HepG2 (cell line): ENCODE measurements at regions not wholly inside any gene's neighbourhood (a gene's known extent, or its start where the extent isn't known, plus 50 kb on each side); places are given as distances from the start of the nearest gene placed in this dataset.

Experiments used
- BORCS8-MEF2B ChIP-seq: sonication (generic); formaldehyde crosslinking; IDR thresholded peaks from 2 replicates; pipeline ENCODE4 v1.8.0; 2022; ENCODE audit warnings: mild to moderate bottlenecking, missing genetic modification reagents
- DNMT3B ChIP-seq: conservative IDR thresholded peaks from 2 replicates; pipeline ENCODE4 v1.6.1; 2016; ENCODE audit warnings: missing biosample characterization, control low read depth
- EP300 ChIP-seq, 3 experiments: sonication (generic) in 1 of 3; formaldehyde crosslinking in 1 of 3; IDR thresholded peaks; 2 replicates each; pipeline versions ENCODE4 v1.5.1 to v1.6.1; 2011 to 2020; ENCODE audit warnings: low read depth in 2 of 3, low read length in 2 of 3, borderline replicate concordance in 1 of 3, improper control_type of control experiment in 1 of 3, mild to moderate bottlenecking in 1 of 3, missing genetic modification reagents in 1 of 3, moderate library complexity in 1 of 3
- FOXK1 ChIP-seq: sonication (generic); formaldehyde crosslinking; IDR thresholded peaks from 2 replicates; pipeline ENCODE4 v1.4.0; 2020; ENCODE audit warnings: low read depth, missing genetic modification reagents, borderline replicate concordance
- MED13 ChIP-seq: sonication (generic); formaldehyde crosslinking; IDR thresholded peaks from 2 replicates; pipeline ENCODE4 v1.5.0; 2020; ENCODE audit warnings: missing genetic modification reagents
- PATZ1 ChIP-seq: sonication (generic); formaldehyde crosslinking; IDR thresholded peaks from 2 replicates; pipeline ENCODE4 v1.4.0; 2020; ENCODE audit warnings: missing genetic modification reagents
- SIX1 ChIP-seq: sonication (generic); formaldehyde crosslinking; IDR thresholded peaks from 2 replicates; pipeline ENCODE4 v1.4.0; 2020; ENCODE audit warnings: missing genetic modification reagents, borderline replicate concordance
- SKIL ChIP-seq: sonication (generic); formaldehyde crosslinking; IDR thresholded peaks from 2 replicates; pipeline ENCODE4 v1.8.0; 2022; ENCODE audit warnings: missing genetic modification reagents, mild to moderate bottlenecking, moderate library complexity, borderline replicate concordance
- UBTF ChIP-seq: sonication (generic); formaldehyde crosslinking; IDR thresholded peaks from 2 replicates; pipeline ENCODE4 v1.4.0; 2020; ENCODE audit warnings: mild to moderate bottlenecking, missing genetic modification reagents
- ZHX2 ChIP-seq, 2 experiments: sonication (generic) in 1 of 2; formaldehyde crosslinking in 1 of 2; IDR thresholded peaks; 2 replicates each; pipeline versions ENCODE4 v1.6.1 to v1.9.0; 2014 to 2022; ENCODE audit warnings: antibody characterized with exemption in 1 of 2, borderline replicate concordance in 1 of 2, inconsistent platforms in 1 of 2, low read depth in 1 of 2, missing genetic modification reagents in 1 of 2
- ZNF362 ChIP-seq: sonication (generic); formaldehyde crosslinking; IDR thresholded peaks from 2 replicates; pipeline ENCODE4 v1.4.0; 2020; ENCODE audit warnings: missing genetic modification reagents, mild to moderate bottlenecking, borderline replicate concordance

- TF ChIP-seq DNMT3B (no peak), UBTF (no peak), PATZ1 (CRISPR knock-in tag) (peak; percentile 15; the same call in 1 of the 2 replicates), ZHX2 (IDR thresholded peaks at IDR 0.05; ENCODE audit: low read depth) (no peak), ZHX2 (CRISPR knock-in tag; IDR thresholded peaks at IDR 0.05; ENCODE audit: borderline replicate concordance) (no peak; the same call in 1 of the 2 replicates), SKIL (CRISPR knock-in tag) (peak; percentile 51; the same call in 1 of the 2 replicates), ZNF362 (CRISPR knock-in tag) (peak; percentile 58; the same call in 1 of the 2 replicates), FOXK1 (CRISPR knock-in tag) (peak; percentile 85; the same call in 1 of the 2 replicates), BORCS8-MEF2B (CRISPR knock-in tag) (no peak), EP300 (IDR thresholded peaks at IDR 0.05; ENCODE audit: low read depth in 2 of 2, low read length in 2 of 2) (peak; percentile 81 to 96; a peak in 3 of 4 replicates), EP300 (CRISPR knock-in tag; IDR thresholded peaks at IDR 0.05; ENCODE audit: borderline replicate concordance) (peak; percentile 74; the same call in 1 of the 2 replicates), SIX1 (CRISPR knock-in tag) (peak; percentile 53; the same call in 1 of the 2 replicates), MED13 (peak; percentile 14; the same call in 1 of the 2 replicates)
Observed at GRCh38 chr5:30505014-30505886, 688.2 kb upstream of the CDH6 start (continued).
